GM19238 (cell line): ENCODE measurements at regions not wholly inside any gene's neighbourhood (a gene's known extent, or its start where the extent isn't known, plus 50 kb on each side); places are given as distances from the start of the nearest gene placed in this dataset.
"Not testable (repeated sequence)": the region's sequence is repeated elsewhere in the genome, so short reads cannot be mapped to it uniquely, and the experiment has no call there.

ENCODE experiments used
- DNase-seq: peaks from one replicate; pipeline ENCODE4 v3.0.0; 2011; ENCODE audit warnings: low spot score; ENCODE audit not compliant: insufficient read length

DNA sequence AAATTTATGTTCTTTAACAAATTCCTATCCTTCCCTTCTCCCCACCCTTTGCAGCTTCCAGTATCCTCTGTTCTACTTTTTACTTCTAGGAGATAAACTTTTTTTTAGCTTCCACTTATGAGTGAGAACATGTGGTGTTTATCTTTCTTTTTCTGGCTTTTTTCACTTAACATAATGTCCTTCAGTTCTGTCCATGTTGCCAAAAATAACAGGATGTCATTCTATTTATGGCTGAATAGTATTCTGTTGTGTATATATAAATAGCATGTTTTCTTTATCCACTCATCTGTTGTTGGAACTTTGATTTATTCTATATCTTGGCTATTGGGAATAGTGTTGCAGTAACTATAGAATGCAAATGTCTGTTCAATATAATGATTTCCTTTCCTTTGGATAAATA lies 1191.2 kb downstream of the CNTNAP5 start:
- no peak for DNase-seq

DNA sequence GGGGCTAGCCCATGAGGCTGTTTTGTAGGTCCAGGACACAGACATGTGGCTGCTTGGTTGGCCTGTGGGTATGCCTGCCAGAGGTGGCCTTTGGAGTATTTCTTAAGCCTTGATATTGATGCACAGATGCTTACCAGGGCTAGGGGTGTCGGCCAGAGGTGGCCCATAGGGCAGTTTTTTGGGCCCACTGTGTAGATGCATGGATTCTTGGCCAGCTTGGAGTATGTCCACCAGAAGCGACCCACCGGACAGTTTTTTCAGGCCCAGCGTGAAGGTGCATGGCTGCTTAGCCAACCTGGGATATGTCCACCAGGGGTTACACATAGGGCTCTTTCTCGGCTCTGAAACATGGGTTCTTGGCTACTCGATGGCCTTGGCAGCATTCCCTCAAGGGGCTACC lies 1199.1 kb downstream of the CNTNAP5 start:
- DNase-seq, result no peak

DNA sequence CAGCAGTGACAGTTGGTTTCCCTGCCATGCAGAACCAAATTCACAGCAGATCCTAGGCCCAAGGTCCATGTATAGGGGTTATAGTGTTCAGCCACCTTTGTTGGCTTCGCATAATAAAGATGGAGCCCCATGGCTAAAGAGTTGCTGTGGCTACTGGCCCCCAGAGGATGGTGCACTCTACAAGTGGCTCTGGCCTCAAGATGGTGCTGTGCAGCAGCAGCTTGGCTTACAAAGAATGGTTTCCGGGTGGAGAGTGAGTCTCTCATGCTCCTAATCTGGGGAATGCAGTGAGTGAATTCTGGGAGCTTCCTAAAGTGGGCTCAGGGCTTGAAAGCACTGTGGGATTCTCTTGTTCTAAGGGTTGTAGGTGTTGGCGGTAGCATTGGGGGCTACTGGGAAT lies 1199.7 kb downstream of the CNTNAP5 start:
- DNase-seq, result no peak

DNA sequence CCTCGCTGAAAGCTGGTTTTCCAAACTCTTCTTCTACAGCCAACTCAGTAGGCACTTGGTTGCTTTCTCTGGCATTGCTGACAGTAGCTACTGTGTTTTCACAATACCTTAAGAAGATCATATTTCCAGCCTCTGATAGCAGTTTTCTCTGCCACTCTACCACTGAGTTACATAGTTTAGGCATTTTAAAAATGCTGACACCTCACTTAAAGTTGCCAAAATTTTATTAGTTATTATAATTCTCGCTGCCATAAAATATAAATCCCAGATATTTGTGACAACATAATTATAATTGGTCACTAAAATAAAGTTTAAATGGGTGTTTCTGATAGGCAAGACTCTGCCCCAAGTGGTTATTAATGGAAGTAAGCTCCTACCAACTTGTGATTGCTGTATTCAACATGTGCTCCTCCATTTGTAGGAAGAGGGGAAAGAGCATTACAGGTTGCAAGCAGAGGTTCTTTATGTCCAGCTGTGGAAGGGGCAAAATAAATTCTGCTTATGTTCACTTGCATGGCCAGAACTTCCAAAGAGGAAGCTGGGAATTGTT lies 1202.8 kb downstream of the CNTNAP5 start:
- DNase-seq, result no peak

DNA sequence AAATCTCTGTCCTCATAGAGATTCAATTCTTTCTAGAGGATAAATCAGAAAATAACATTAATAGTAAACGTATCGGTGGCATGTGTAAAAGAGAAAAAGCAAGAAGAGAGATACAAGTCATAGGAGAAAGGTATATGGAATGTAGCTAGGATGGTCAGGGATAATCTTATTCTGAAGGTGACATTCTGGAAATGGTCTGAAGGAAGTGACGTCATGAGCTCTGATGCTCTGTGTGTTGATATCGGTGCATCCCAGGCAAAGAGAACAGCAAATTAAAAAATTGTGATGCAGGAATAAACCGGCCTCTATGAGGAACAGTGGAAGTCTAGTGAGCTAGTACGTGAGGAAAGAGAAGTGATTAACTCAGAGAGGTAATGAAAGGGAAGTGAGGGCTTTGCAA lies 1215.8 kb downstream of the CNTNAP5 start:
- no peak for DNase-seq

DNA sequence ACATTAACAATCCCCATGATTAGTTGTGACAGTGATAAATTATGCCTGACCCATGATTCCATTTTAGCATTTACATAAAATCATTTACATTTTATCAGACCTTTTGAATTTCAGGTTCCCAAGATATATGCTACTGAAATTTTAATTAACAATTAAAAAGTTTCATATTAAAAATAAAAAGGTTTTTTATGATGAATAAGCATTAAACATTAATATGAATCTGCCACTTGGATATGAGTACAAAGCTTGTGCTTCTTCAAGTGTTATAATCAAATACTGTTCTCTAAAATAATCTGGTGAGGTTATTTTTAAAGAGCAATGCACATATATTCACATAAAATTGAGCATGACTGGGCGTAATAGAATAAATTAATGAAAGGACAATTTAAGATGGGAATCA lies 1218.0 kb downstream of the CNTNAP5 start:
- no peak for DNase-seq

DNA sequence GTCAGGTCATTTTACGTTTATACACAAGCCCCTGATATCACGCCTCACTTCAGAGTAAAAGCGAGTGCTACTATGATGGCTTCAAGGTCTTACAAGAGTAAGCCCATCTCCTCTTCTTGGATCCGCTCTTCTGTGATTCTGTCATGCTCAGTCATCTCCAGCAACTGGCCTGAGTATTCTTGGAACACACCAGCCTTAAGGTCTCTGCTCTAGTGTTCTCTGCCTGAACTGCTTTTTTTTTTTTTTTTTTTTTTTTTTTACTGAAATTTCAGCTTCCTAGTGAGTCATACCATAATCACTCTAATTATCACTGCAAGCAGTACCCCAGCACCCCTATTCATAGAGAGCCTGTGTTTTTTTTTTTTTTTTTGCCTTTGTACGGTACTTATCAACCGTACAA lies 1228.9 kb downstream of the CNTNAP5 start:
- no peak for DNase-seq

DNA sequence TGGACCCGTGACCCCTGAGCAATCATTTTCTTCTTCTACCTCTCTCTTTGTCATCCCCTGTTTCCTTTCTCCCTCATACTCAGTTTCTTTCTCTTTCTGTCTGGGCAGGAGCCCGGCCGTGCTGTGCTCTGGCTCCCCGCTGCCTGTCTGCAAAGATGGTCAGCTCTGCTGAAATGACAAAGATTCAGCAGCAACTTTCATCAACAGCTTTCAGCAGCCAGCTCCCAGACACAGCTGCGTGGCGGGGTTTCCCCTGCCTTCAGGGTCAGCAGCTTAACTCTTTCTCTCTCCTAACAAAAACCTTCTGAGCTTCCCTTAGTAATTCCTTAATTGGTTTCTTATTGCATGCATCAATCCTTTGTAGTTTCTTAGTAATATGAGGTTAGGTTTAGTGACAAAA lies 1234.4 kb downstream of the CNTNAP5 start:
- DNase-seq, result no peak

DNA sequence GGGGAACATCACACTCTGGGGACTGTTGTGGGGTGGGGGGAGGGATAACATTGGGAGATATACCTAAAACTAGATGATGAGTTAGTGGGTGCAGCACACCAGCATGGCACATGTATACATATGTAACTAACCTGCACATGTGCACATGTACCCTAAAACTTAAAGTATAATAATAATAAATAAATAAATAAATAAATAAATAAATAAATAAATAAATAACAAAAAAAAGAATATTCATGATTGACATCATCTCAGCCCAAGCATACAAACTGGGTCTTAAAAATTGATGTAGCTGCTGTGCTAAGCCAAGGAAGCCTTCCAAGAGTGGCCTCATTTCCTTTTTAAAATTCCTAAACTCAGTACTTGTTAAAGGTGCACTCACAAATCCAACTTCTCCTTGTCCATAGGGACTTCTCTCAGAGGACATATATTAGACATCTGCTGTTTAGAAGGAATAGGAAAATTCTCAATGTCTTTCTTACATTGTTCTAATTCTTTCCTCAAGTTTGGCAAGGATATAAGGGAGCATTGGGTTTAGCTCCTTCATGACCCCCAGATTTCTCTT lies 1235.4 kb downstream of the CNTNAP5 start:
- DNase-seq, result not testable (repeated sequence)

DNA sequence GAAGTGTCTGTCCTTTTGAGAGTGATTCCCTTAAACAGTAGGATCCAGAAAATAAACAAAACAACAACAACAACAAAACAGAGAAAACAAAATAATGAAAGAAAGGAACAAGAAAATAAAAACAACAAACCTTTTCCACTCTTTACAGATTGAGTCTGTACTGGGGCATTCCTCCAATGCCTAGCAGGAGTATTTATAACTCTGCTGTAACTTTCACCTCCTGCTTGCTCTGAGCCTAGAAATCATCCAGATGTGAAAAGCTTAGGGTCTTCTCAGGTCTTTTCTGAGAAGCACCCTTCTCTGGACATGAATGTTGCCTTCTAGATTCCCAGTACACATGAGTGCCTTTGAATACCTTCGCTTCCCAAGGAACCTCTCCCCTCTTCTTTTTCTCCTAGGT lies 1239.4 kb downstream of the CNTNAP5 start:
- no peak for DNase-seq

DNA sequence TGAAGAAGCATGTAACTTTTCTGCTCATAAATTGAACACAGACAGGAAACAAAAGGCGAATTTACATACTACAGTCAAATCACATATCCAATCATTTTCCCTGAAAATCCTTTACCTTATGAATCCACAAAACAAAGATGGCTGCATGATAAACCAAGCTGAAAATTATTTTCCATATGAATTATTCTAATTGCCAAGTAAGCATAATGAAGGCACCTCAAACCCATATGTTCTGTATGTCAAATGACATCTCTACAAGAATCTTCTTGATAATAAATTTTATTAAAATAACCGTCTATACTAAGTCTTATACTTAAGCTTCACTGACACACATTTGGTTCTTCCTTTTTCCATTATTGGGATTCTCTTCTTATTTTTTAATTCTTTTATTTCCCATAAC lies 1242.6 kb downstream of the CNTNAP5 start:
- DNase-seq, result no peak

DNA sequence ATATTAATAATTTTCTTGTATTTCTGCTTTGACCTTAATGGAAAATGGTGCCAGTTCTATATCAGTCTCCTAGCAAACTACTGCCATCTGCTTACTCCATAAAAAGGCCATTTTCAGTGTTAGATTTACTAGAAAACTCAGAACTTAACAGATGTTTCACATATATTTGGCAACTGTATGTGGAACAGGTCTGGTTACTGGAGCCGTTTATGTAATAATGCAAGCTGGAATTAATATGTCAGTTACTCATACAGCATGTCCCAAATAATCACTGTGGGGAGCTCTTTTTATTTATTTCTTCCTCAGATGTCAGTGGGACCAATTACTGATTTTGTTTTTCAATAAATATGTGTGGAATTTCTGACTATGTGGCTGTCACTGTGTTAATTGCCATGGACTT lies 1247.6 kb downstream of the CNTNAP5 start:
- no peak for DNase-seq

DNA sequence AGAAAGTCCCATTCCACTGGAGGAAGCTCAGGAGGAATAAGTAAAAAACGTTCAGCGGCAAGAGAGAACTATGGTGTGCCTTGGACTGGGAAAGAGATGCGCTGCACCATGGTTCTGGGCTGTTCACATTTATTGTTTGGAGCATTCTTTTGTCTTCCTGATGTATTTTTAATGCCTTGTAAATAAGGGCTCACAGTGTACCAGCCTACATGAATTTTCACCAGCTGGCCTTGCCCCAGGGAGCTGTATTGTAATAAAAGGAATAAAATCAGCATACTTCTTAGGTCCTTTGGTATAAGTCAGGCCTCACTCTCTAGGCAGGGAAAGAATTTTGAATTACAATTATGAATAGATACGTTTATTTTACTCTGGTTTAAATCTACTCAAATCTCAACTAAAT lies 1249.6 kb downstream of the CNTNAP5 start:
- DNase-seq, result no peak

DNA sequence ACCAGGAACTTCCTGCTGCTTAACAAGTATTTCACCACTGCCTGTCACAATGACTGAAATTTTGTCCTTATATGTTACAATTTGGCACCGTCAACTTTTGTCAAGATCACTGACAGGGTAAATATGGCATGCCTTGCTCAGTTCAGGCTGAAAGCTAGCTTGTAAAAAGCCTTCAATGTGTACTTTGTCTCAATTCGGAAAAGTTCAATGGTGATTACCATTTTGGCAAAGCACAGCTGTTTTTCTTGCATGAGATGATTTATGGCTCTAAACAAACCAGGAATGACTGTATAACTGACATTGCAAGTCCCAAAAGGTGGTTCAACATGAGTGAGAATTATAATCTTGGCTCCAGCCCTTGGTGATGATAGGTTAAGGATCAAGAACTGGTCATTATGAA lies 1255.2 kb downstream of the CNTNAP5 start:
- no peak for DNase-seq

DNA sequence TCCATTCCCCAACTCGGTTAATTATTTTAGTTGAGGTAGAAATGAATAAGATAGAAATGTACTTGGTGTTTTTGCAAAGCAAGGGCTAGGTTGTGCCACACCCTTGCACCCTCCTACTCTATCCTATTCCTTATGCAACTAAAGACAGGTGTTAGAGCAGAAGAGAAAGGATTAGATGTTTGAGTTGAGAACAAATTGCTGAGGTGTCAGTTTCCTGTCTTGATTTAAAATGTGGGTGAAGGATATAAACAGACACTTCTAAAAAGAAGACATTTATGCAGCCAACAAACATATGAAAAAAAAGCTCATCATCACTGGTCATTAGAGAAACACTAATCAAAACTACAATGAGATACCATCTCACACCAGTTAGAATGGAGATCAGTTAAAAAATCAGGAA lies 1256.2 kb downstream of the CNTNAP5 start:
- DNase-seq, result no peak

DNA sequence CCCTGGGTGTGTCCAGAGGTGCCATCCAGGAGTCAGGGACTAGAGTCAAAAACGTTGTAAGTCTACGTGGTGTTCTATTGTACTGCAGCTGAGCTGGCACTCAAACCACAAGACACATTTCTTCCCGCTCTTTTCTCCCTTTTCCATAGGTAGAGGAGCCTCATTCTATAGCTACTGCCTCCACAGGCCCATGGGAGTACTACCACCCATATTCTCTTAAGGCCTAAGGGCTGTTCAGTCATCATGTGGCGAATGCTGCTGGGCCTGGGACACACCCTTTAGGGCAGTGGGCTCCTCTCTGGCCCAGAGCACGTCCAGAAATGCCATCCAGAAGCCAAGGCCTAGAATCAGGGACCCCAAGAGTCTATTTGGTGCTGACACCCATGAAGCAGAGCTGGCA lies 1271.7 kb downstream of the CNTNAP5 start:
- no peak for DNase-seq

DNA sequence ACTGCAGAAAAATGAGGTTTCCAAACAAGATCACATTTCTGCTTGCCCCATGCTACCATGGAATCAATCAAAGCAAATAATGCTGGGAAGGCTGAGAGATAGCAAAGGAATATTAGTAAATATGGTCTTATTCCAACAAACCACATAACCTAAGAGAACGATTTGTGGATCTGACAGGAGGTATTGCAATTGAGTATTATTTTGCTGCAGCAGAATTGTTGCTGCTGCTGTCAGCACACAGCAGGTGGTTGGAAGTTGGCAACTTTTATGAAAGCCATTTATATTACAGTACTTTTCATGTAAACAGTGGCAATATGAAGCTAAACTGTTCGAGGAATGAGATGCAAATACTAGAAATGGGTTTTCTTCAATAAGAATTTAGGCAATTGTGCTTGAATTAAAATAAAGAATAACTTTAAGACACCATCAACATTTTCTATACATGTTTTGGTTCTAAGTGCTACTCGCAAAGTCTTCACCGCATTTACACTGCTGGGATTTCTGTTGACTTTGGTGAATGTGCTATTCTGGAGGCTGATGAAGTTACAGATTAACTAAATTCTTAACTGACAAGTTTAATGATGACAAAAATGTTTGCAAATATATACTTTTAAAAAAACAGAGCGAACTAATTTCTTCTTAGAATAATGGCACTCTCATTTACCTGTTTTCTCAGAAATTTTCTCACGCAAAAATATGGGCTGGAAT lies 1285.7 kb downstream of the CNTNAP5 start:
- no peak for DNase-seq

DNA sequence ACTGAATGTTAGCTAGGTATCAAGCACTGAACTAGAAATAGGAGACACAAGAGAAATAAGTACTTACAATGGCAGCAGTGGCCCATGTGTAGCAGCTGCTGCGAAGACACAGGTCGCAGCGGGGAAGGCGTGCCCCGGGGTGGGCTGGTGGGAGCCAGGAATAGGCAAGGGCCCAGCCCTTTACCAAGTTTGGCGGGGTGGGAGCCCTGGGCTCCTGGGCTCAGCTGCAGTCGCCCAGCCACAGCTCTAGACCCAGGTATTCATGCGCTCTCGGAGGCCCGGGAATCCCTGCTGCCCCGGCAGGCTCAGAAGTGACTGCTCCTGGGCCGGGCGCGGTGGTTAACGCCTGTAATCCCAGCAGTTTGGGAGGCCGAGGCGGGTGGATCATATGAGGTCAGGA lies 1287.3 kb downstream of the CNTNAP5 start:
- no peak for DNase-seq

DNA sequence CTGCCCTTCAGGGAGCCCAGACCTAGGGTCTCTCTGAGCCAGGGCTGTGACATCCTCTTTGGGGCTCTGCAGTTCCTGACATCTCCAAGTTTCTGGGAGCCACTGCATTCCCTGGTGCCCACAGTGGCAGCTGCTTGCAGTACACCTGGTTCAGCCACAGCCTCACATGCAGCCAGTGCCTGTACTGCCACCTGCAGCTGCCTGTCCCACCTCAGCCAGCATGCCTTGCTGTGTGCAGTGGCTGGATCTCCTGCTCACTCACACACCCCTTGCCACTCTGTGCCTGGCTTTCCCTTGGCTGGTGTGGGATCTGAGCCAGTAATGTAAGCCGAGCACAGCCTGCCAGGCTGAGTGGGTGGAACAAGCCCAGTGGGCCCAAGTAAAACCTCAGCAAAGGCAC lies 1288.7 kb downstream of the CNTNAP5 start:
- DNase-seq, result no peak

DNA sequence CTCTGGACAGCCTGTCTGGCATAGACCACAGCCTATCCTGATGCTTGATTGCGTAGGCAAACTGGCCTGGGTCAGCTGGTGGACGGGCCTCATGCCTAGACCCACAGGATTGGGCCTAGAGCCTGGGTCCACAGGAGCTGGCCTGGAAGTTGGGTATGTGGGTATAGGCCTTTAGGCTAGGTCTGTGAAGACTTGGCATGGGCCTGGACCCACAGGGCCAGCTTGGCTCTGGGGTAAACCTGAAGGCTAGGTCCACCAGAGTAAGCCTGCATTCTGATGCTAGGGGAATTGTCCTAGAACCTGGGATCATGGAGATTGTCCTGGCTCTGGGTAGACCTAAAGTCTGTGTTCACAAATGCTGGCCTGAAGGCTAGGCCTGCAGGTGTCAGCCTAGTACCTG lies 1293.7 kb downstream of the CNTNAP5 start:
- DNase-seq, result no peak

DNA sequence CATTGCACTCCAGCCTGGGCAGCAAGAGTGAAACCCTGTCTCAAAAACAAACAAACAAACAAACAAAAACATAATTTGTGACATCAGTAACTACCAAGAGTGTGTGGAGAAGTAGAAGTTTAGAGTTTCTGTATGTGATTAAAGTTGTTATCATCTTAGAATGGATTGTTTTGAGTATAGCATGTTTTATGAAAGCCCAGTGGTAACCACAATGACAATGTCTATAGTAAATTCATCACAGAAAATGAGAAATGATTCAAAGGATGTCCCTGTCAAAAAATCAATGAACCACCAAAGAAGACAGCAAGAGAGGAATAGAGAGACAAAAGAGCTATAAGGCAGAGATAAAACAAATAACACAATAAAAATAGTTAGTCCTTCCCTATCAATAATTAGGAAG lies 1299.2 kb downstream of the CNTNAP5 start:
- DNase-seq, result no peak

DNA sequence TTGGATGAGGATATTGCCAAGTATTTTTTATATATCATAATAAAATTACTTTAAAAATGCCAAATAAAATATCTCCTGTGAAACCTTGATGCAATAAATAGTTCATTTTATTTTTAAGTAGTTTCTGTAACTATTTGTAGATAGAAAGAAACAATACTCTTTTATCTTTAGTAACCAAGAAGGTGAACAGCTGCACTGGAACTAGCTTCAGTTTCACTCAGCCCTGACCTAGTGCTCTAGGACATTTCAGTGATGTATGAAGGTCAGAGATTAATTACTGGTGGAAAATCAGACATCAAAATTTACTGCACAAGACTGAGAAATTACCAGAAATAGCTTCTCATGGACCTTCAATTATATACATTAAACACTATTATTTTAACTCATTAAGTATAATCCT lies 1305.0 kb downstream of the CNTNAP5 start:
- no peak for DNase-seq

DNA sequence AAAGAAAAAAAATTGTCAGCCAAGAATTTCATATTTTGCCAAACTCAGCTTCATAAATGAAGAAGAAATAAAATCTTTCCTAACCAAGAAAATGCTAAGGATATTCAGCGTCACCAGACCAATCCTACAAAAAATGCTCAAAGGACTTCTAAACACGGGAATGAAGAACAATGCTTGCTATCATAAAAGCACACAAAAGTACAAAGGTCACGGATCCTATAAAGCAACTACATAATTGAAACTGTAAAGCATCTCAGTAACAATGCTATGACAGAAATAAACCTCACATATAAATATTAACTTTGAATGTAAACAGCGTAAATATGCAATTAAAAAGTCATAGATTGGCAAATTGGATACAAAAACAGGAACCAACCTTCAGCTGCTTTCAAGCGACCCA lies 1314.6 kb upstream of the GYPC start:
- no peak for DNase-seq
